ENCODE measurements at regions not wholly inside any gene's neighbourhood (a gene's known extent, or its start where the extent isn't known, plus 50 kb on each side); places are given as distances from the start of the nearest gene placed in this dataset.

GRCh38 chr7:16359216-16359615 is 62.1 kb downstream of the CRPPA start:
- no peaks in the 10 kb centered on the region for H3K27me3 ChIP-seq (ENCODE audit: insufficient read depth, low read depth, severe bottlenecking)
- no peak overlapping the region for H3K27ac ChIP-seq
- H3K36me3 ChIP-seq: no peaks in the 10 kb centered on the region
- no peak for DNase-seq
- no peak overlapping the region for H3K4me3 ChIP-seq (ENCODE audit: low read depth, low read length)
- no peak for TF ChIP-seq CTCF (IDR thresholded peaks at IDR 0.05; ENCODE audit: low read depth, low read length)
- H3K9me3 ChIP-seq (ENCODE audit: severe bottlenecking): no peaks in the 10 kb centered on the region

DNA sequence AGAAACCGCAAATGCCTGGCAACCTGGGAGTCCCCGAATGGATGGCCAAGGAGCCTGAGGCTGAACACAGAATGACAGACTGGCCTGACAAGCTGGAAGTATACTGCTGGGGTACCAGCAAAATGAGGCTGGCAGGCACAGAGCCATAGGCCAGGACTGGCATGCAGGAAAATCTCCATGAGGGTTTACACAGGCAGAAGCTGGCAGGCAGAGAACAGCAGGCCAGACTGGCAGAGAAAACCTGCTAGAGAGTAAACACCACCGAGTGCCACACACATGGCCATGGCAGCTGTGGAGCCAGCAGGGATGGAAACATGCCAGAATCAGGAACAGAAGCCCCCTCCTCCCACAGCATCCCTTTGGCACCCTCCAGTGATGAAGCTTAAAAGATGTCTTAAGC is 63.4 kb downstream of the CRPPA start:
- H3K4me3 ChIP-seq (ENCODE audit: low read depth, low read length): no peak overlapping the region
- no peaks in the 10 kb centered on the region for H3K36me3 ChIP-seq
- no peak overlapping the region for H3K27ac ChIP-seq
- H3K9me3 ChIP-seq (ENCODE audit: severe bottlenecking): no peaks in the 10 kb centered on the region
- no peak for TF ChIP-seq CTCF (IDR thresholded peaks at IDR 0.05; ENCODE audit: low read depth, low read length)
- no peak for DNase-seq
- no peaks in the 10 kb centered on the region for H3K27me3 ChIP-seq (ENCODE audit: insufficient read depth, low read depth, severe bottlenecking)

GRCh38 chr7:16357474-16357873 is 63.9 kb downstream of the CRPPA start:
- Histone ChIP-seq H3K4me3 (ENCODE audit: low read depth, low read length) (no peak overlapping the region), H3K27me3 (ENCODE audit: insufficient read depth, low read depth, severe bottlenecking) (no peaks in the 10 kb centered on the region), H3K36me3 (no peaks in the 10 kb centered on the region), H3K9me3 (ENCODE audit: severe bottlenecking) (no peaks in the 10 kb centered on the region), H3K27ac (no peak overlapping the region)
- TF ChIP-seq CTCF (IDR thresholded peaks at IDR 0.05; ENCODE audit: low read depth, low read length): no peak
- no peak for DNase-seq

- no peak for DNase-seq
- Histone ChIP-seq H3K4me3 (ENCODE audit: low read depth, low read length) (no peak overlapping the region), H3K27me3 (ENCODE audit: insufficient read depth, low read depth, severe bottlenecking) (no peaks in the 10 kb centered on the region), H3K27ac (no peak overlapping the region), H3K36me3 (no peaks in the 10 kb centered on the region), H3K9me3 (ENCODE audit: severe bottlenecking) (no peaks in the 10 kb centered on the region)
- no peak for TF ChIP-seq CTCF (IDR thresholded peaks at IDR 0.05; ENCODE audit: low read depth, low read length)
Measured at GRCh38 chr7:16356301-16356958, 64.9 kb downstream of the CRPPA start.

GRCh38 chr7:16354573-16354972 is 66.8 kb downstream of the CRPPA start:
- Histone ChIP-seq H3K27me3 (ENCODE audit: insufficient read depth, low read depth, severe bottlenecking) (no peaks in the 10 kb centered on the region), H3K36me3 (no peaks in the 10 kb centered on the region), H3K9me3 (ENCODE audit: severe bottlenecking) (no peaks in the 10 kb centered on the region), H3K4me3 (ENCODE audit: low read depth, low read length) (no peak overlapping the region), H3K27ac (no peak overlapping the region)
- TF ChIP-seq CTCF (IDR thresholded peaks at IDR 0.05; ENCODE audit: low read depth, low read length): no peak
- DNase-seq: no peak

GRCh38 chr7:16353226-16353625 is 68.1 kb downstream of the CRPPA start:
- Histone ChIP-seq H3K36me3 (no peaks in the 10 kb centered on the region), H3K27me3 (ENCODE audit: insufficient read depth, low read depth, severe bottlenecking) (no peaks in the 10 kb centered on the region), H3K4me3 (ENCODE audit: low read depth, low read length) (no peak overlapping the region), H3K9me3 (ENCODE audit: severe bottlenecking) (no peaks in the 10 kb centered on the region), H3K27ac (no peak overlapping the region)
- TF ChIP-seq CTCF (IDR thresholded peaks at IDR 0.05; ENCODE audit: low read depth, low read length): no peak
- no peak for DNase-seq

All from WERI-Rb-1 (cell line).